IMR-90 (cell line): ENCODE measurements at regions not wholly inside any gene's neighbourhood (a gene's known extent, or its start where the extent isn't known, plus 50 kb on each side); places are given as distances from the start of the nearest gene placed in this dataset.

Source experiments
- ATAC-seq: fragments of 200-7000 bp; cut with Tn5 transposase; 2 replicates; pipeline ENCODE4 v1.9.1; 2020; ENCODE audit warnings: low read depth, mild to moderate bottlenecking, moderate library complexity
- BruUV-seq: library from RNA; stranded (reverse); fragments of 400-500 nt; replicated peaks from 2 replicates; lab custom pipeline; 2021; lab: Mats Ljungman, UMichigan
- CTCF ChIA-PET: fragments of 300-600 bp; formaldehyde crosslinking; extraction: SDS; loops from one replicate; lab custom pipeline; 2021; ENCODE audit warnings: antibody characterized with exemption; lab: Yijun Ruan, JAX
- POLR2A ChIA-PET: fragments of 300-600 bp; sonication (Branson Sonifier 250); formaldehyde crosslinking; loops from one replicate; lab custom pipeline; 2022; ENCODE audit warnings: antibody characterized with exemption; ENCODE audit not compliant: unreplicated experiment; lab: Charles Lee
- DNase-seq: peaks from one replicate; pipeline ENCODE4 v3.0.0; 2013
- H2AFZ ChIP-seq: replicated peaks from 2 replicates; pipeline ENCODE3; 2013; ENCODE audit warnings: low read length, mild to moderate bottlenecking; ENCODE audit not compliant: poor library complexity
- H2AK5ac ChIP-seq: 2 replicates; pipeline ENCODE4 v1.6.1; 2013; ENCODE audit warnings: low read depth, low read length, inconsistent platforms
- H2AK9ac ChIP-seq: replicated peaks from 2 replicates; pipeline ENCODE3; 2013; ENCODE audit warnings: mild to moderate bottlenecking, low read depth, low read length, moderate library complexity; ENCODE audit not compliant: poor library complexity
- H2BK120ac ChIP-seq: 2 replicates; pipeline ENCODE4 v1.6.1; 2013; ENCODE audit warnings: low read depth, low read length, inconsistent platforms
- H2BK15ac ChIP-seq: 3 replicates; pipeline ENCODE4 v1.6.1; 2013; ENCODE audit warnings: low read depth, low read length, inconsistent platforms
- H2BK20ac ChIP-seq: 2 replicates; pipeline ENCODE4 v1.6.1; 2013; ENCODE audit warnings: low read depth, mild to moderate bottlenecking, inconsistent platforms, low read length, moderate library complexity
- H2BK5ac ChIP-seq: 2 replicates; pipeline ENCODE4 v1.6.1; 2013; ENCODE audit warnings: mild to moderate bottlenecking, low read depth, low read length, inconsistent platforms; ENCODE audit not compliant: poor library complexity, severe bottlenecking
- H3K14ac ChIP-seq: replicated peaks from 2 replicates; pipeline ENCODE4 v1.6.1; 2013; ENCODE audit warnings: low read depth, low read length, inconsistent platforms
- H3K18ac ChIP-seq: 2 replicates; pipeline ENCODE4 v1.6.1; 2013; ENCODE audit warnings: low read depth, low read length, control low read depth
- H3K23ac ChIP-seq: 2 replicates; pipeline ENCODE4 v1.6.1; 2013; ENCODE audit warnings: low read depth, low read length, inconsistent platforms
- H3K27ac ChIP-seq: 2 replicates; pipeline ENCODE4 v1.5.1; 2013; ENCODE audit warnings: mild to moderate bottlenecking, control low read depth, low read length; ENCODE audit not compliant: insufficient read depth
- H3K27me3 ChIP-seq: 2 replicates; pipeline ENCODE4 v1.6.1; 2013; ENCODE audit warnings: low read length; ENCODE audit not compliant: control insufficient read depth, insufficient read depth
- H3K36me3 ChIP-seq: 2 replicates; pipeline ENCODE4 v1.6.1; 2013; ENCODE audit warnings: low read length, mixed read lengths; ENCODE audit not compliant: control insufficient read depth, insufficient read depth
- H3K4ac ChIP-seq: 2 replicates; pipeline ENCODE4 v1.6.1; 2013; ENCODE audit warnings: low read depth, low read length, inconsistent platforms
- H3K4me1 ChIP-seq: 2 replicates; pipeline ENCODE4 v1.6.1; 2013; ENCODE audit warnings: low read length, mixed read lengths; ENCODE audit not compliant: control insufficient read depth, insufficient read depth
- H3K4me2 ChIP-seq: 2 replicates; pipeline ENCODE4 v1.6.1; 2013; ENCODE audit warnings: low read depth, mild to moderate bottlenecking, control low read depth, low read length, moderate library complexity
- H3K4me3 ChIP-seq: 2 replicates; pipeline ENCODE4 v1.5.1; 2013; ENCODE audit warnings: low read depth, mild to moderate bottlenecking, control low read depth, low read length, moderate library complexity; ENCODE audit not compliant: insufficient read depth
- H3K56ac ChIP-seq: 2 replicates; pipeline ENCODE4 v1.6.1; 2013; ENCODE audit warnings: low read length, inconsistent platforms; ENCODE audit not compliant: insufficient read depth; ENCODE audit errors: extremely low read depth
- H3K79me1 ChIP-seq, 2 experiments: 2 replicates each; pipeline ENCODE4 v1.6.1; 2013; ENCODE audit warnings: low read length in 2 of 2, inconsistent platforms in 1 of 2, low read depth in 1 of 2
- H3K9ac ChIP-seq: 2 replicates; pipeline ENCODE4 v1.6.1; 2013; ENCODE audit warnings: low read depth, low read length, control low read depth
- H3K9me1 ChIP-seq: 2 replicates; pipeline ENCODE4 v1.6.1; 2013; ENCODE audit warnings: low read length, inconsistent platforms; ENCODE audit not compliant: insufficient read depth
- H3K9me3 ChIP-seq: 2 replicates; pipeline ENCODE4 v1.6.1; 2013; ENCODE audit warnings: low read length; ENCODE audit not compliant: control insufficient read depth, insufficient read depth
- H4K20me1 ChIP-seq: 2 replicates; pipeline ENCODE4 v1.6.1; 2013; ENCODE audit warnings: low read length, inconsistent platforms; ENCODE audit not compliant: insufficient read depth
- H4K5ac ChIP-seq: 2 replicates; pipeline ENCODE4 v1.6.1; 2013; ENCODE audit warnings: mild to moderate bottlenecking, low read depth, low read length, control low read depth
- H4K8ac ChIP-seq, 2 experiments: 2 replicates each; pipeline ENCODE4 v1.6.1; 2013; ENCODE audit warnings: low read depth in 2 of 2, low read length in 2 of 2, control low read depth in 1 of 2, inconsistent platforms in 1 of 2
- H4K91ac ChIP-seq: 2 replicates; pipeline ENCODE4 v1.6.1; 2013; ENCODE audit warnings: low read depth, low read length, inconsistent platforms; ENCODE audit not compliant: insufficient read depth
- BHLHE40 ChIP-seq: fragments of 150-350 bp; IDR thresholded peaks from 2 replicates; pipeline ENCODE4 v1.6.1; 2016; ENCODE audit warnings: mild to moderate bottlenecking, low read depth, low read length
- CEBPB ChIP-seq: IDR thresholded peaks from 2 replicates; pipeline ENCODE4 v1.6.1; 2012; ENCODE audit warnings: low read depth, low read length, improper control_type of control experiment
- CHD1 ChIP-seq: IDR thresholded peaks from 2 replicates; pipeline ENCODE4 v1.6.1; 2012; ENCODE audit warnings: low read depth, low read length, improper control_type of control experiment
- CTCF ChIP-seq: conservative IDR thresholded peaks from 2 replicates; pipeline ENCODE4 v1.5.1; 2012; ENCODE audit warnings: mild to moderate bottlenecking, low read depth, low read length, improper control_type of control experiment
- FOS ChIP-seq: fragments of 150-350 bp; IDR thresholded peaks from 2 replicates; pipeline ENCODE4 v1.6.1; 2016; ENCODE audit warnings: low read depth, low read length
- MAFK ChIP-seq: IDR thresholded peaks from 2 replicates; pipeline ENCODE4 v1.6.1; 2012; ENCODE audit warnings: low read depth, low read length, improper control_type of control experiment
- MAZ ChIP-seq: IDR thresholded peaks from 2 replicates; pipeline ENCODE4 v1.6.1; 2012; ENCODE audit warnings: low read depth, mild to moderate bottlenecking, low read length, improper control_type of control experiment, moderate library complexity, borderline replicate concordance
- MXI1 ChIP-seq: IDR thresholded peaks from 2 replicates; pipeline ENCODE4 v1.6.1; 2012; ENCODE audit warnings: low read depth, mild to moderate bottlenecking, low read length, moderate library complexity, borderline replicate concordance
- NFE2L2 ChIP-seq: fragments of 150-350 bp; IDR thresholded peaks from 2 replicates; pipeline ENCODE4 v1.6.1; 2016; ENCODE audit warnings: low read depth, mild to moderate bottlenecking, low read length
- POLR2A ChIP-seq: IDR thresholded peaks from 2 replicates; pipeline ENCODE4 v1.6.1; 2012; ENCODE audit warnings: mild to moderate bottlenecking, low read depth, low read length
- RAD21 ChIP-seq: IDR thresholded peaks from 2 replicates; pipeline ENCODE4 v1.6.1; 2012; ENCODE audit warnings: low read length, improper control_type of control experiment
- RCOR1 ChIP-seq: IDR thresholded peaks from 2 replicates; pipeline ENCODE4 v1.6.1; 2012; ENCODE audit warnings: mild to moderate bottlenecking, low read length, improper control_type of control experiment; ENCODE audit not compliant: insufficient replicate concordance
- RFX5 ChIP-seq: IDR thresholded peaks from 2 replicates; pipeline ENCODE4 v1.8.0; 2012; ENCODE audit warnings: low read depth, mild to moderate bottlenecking, low read length, moderate library complexity
- SMC3 ChIP-seq: fragments of 150-350 bp; IDR thresholded peaks from 2 replicates; pipeline ENCODE4 v1.6.1; 2016; ENCODE audit warnings: low read depth, mild to moderate bottlenecking, antibody characterized with exemption, low read length, moderate library complexity
- WGBS, 2 experiments: methylation state at CpG; one replicate each; pipeline versions ENCODE4 v1.1.5 to v1.1.7; 2013; ENCODE audit warnings: missing lambda C conversion rate in 2 of 2; ENCODE audit not compliant: insufficient read length in 1 of 2; ENCODE audit errors: extremely low coverage in 2 of 2; 5-methylcytosine and 5-hydroxymethylcytosine counted together
- dilution Hi-C: fragments of 300-500 bp; cut with HindIII; formaldehyde crosslinking; loops from one replicate; pipeline ENCODE4 v1.14.3; 2018; ENCODE audit warnings: low sequenced_read_pairs; ENCODE audit not compliant: unreplicated experiment
- in situ Hi-C: fragments of 300-500 bp; cut with MboI; formaldehyde crosslinking; loops from 3 replicates; pipeline ENCODE4 v1.14.3; 2019; ENCODE audit warnings: low sequenced_read_pairs, inconsistent platforms, mixed read lengths
- intact Hi-C: fragments of 100-400 bp; cut with micrococcal nuclease; formaldehyde crosslinking; loops from 2 replicates; pipeline ENCODE4 v1.10.0; 2022
- TF ChIP-seq, protein P1 (sequence below): fragments of 150-350 bp; IDR thresholded peaks from 2 replicates; pipeline ENCODE4 v1.6.1; 2017; ENCODE audit warnings: mild to moderate bottlenecking, antibody characterized with exemption, low read length, low read depth
- TF ChIP-seq, protein P2 (sequence below): fragments of 150-350 bp; IDR thresholded peaks from 2 replicates; pipeline ENCODE4 v1.6.1; 2016; ENCODE audit warnings: low read depth, mild to moderate bottlenecking, low read length, moderate library complexity, borderline replicate concordance

- peak overlapping the region; percentile 84 for H4K91ac ChIP-seq
- no peak overlapping the region for H3K56ac ChIP-seq
- peak overlapping the region; percentile 99 for H2BK20ac ChIP-seq
- peak overlapping the region; percentile 75; the same call in 1 of the 3 replicates for H2BK15ac ChIP-seq
- H3K23ac ChIP-seq: peak overlapping the region; percentile 81
- 79% methylated on average over 2 of the region's 2 CpGs; no CpG with 5 or more reads in 1 of the 2 experiments for WGBS, 2 experiments
- no peaks in the 10 kb centered on the region for H3K36me3 ChIP-seq
- peak overlapping the region; percentile 22 to 87; a peak in 3 of 4 replicates for H4K8ac ChIP-seq
- no peaks in the 10 kb centered on the region for H3K27me3 ChIP-seq
- ChIA-PET POLR2A (no interaction called here), CTCF (interaction anchor here (1.0 kb wide), 1 partner anchor 10 kb away, joined by 3 read pairs; no protein-coding TSS in a partner anchor)
- no peaks in the 10 kb centered on the region for H4K20me1 ChIP-seq
- in situ Hi-C loops (no loop called here), intact Hi-C loops (no loop called here), dilution Hi-C loops (no loop called here)
- H3K4me2 ChIP-seq: no peak overlapping the region; the same call in 1 of the 2 replicates
- TF ChIP-seq MXI1 (no peak), BHLHE40 (no peak), FOS (no peak), MAFK (no peak), CEBPB (no peak), POLR2A (no peak), CHD1 (no peak), RCOR1 (no peak), CTCF (no peak), MAZ (no peak), NFE2L2 (no peak), RFX5 (no peak), RAD21 (no peak), SMC3 (no peak)
- TF ChIP-seq, protein P1, sequence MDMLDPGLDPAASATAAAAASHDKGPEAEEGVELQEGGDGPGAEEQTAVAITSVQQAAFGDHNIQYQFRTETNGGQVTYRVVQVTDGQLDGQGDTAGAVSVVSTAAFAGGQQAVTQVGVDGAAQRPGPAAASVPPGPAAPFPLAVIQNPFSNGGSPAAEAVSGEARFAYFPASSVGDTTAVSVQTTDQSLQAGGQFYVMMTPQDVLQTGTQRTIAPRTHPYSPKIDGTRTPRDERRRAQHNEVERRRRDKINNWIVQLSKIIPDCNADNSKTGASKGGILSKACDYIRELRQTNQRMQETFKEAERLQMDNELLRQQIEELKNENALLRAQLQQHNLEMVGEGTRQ: no peak
- TF ChIP-seq, protein P2, sequence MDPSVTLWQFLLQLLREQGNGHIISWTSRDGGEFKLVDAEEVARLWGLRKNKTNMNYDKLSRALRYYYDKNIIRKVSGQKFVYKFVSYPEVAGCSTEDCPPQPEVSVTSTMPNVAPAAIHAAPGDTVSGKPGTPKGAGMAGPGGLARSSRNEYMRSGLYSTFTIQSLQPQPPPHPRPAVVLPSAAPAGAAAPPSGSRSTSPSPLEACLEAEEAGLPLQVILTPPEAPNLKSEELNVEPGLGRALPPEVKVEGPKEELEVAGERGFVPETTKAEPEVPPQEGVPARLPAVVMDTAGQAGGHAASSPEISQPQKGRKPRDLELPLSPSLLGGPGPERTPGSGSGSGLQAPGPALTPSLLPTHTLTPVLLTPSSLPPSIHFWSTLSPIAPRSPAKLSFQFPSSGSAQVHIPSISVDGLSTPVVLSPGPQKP: no peak
- H3K9ac ChIP-seq: no peak overlapping the region
- peak overlapping the region; percentile 84 for H2BK5ac ChIP-seq
- peaks cover 10% of the 10 kb centered on the region for H3K9me1 ChIP-seq
- H3K18ac ChIP-seq: peak overlapping the region; percentile 91; the same call in 1 of the 2 replicates
- H3K79me1 ChIP-seq: no peaks in the 10 kb centered on the region
- peak overlapping the region; percentile 83 for H3K4ac ChIP-seq
- BruUV-seq: no TSS peak
- peaks cover 23% of the 10 kb centered on the region for H3K4me1 ChIP-seq
- H2AFZ ChIP-seq: no peak overlapping the region
- H3K14ac ChIP-seq: peak overlapping the region; percentile 94
- peak overlapping the region; percentile 76 for H2AK5ac ChIP-seq
- no peak overlapping the region for H3K27ac ChIP-seq
- ATAC-seq: no peak
- no peak overlapping the region for H2AK9ac ChIP-seq
- H4K5ac ChIP-seq: peak overlapping the region; percentile 93; the same call in 1 of the 2 replicates
- peak; percentile 35 for DNase-seq
- peak overlapping the region; percentile 90 for H2BK120ac ChIP-seq
- H3K4me3 ChIP-seq: no peak overlapping the region
- H3K9me3 ChIP-seq: no peaks in the 10 kb centered on the region
These were observed 418.4 kb downstream of the CD109 start for GRCh38 chr6:74114428-74114827.
